Esophagus squamous epithelium (tissue), 5 donors: ENCODE measurements at regions not wholly inside any gene's neighbourhood (a gene's known extent, or its start where the extent isn't known, plus 50 kb on each side); places are given as distances from the start of the nearest gene placed in this dataset.

Experiments used
- DNase-seq: peaks from one replicate; lab custom pipeline; 2025; lab: John Stamatoyannopoulos, UW
- H3K27ac ChIP-seq, 4 donors: fragments of 200-600 bp; sonication (generic); one replicate each; pipeline ENCODE4 v1.5.1; 2016 to 2019; ENCODE audit warnings: mild to moderate bottlenecking in 1 of 4
- H3K27me3 ChIP-seq, 4 donors: fragments of 200-600 bp; sonication (generic); 1 replicate in 3 of 4; 2 replicates in 1 of 4; pipeline versions ENCODE4 v1.5.1 to v1.6.0; 2017 to 2021; ENCODE audit warnings: antibody characterized with exemption in 1 of 4
- H3K36me3 ChIP-seq, 3 donors: fragments of 200-600 bp; sonication (generic); one replicate each; pipeline ENCODE4 v1.5.1; 2016 to 2019
- H3K4me1 ChIP-seq, 3 donors: fragments of 200-600 bp; sonication (generic); one replicate each; pipeline ENCODE4 v1.5.1; 2017 to 2019
- H3K4me3 ChIP-seq, 4 donors: fragments of 200-600 bp; sonication (generic); 1 replicate in 3 of 4; 2 replicates in 1 of 4; pipeline ENCODE4 v1.5.1; 2016 to 2019; ENCODE audit warnings: mild to moderate bottlenecking in 2 of 4, moderate library complexity in 1 of 4
- H3K9me3 ChIP-seq, 3 donors: fragments of 200-600 bp; sonication (generic); one replicate each; pipeline ENCODE4 v1.5.1; 2016 to 2019
- POLR2A ChIP-seq, 4 donors: fragments of 450-650 bp; IDR thresholded peaks; one replicate each; pipeline ENCODE4 v1.6.1; 2017; ENCODE audit warnings: antibody characterized with exemption in 4 of 4, mild to moderate bottlenecking in 4 of 4, moderate library complexity in 3 of 4
- WGBS, 2 donors: methylation state at CpG; one replicate each; pipeline ENCODE4 v1.1.5; 2018; 5-methylcytosine and 5-hydroxymethylcytosine counted together
- intact Hi-C: fragments of 100-400 bp; cut with DNase I; formaldehyde crosslinking; loops from one replicate; pipeline ENCODE4 v1.15.0; 2022
- TF ChIP-seq, protein P1 (sequence below), 6 experiments: fragments of 450-650 bp in 4 of 6; fragments of 200-600 bp in 2 of 6; sonication (generic) in 2 of 6; IDR thresholded peaks; one replicate each; pipeline ENCODE4 v1.5.1; 2016 to 2019; ENCODE audit warnings: antibody characterized with exemption in 6 of 6, mild to moderate bottlenecking in 4 of 6, moderate library complexity in 4 of 6
- donor health status: DM: yes; HTN: yes; CAD: no.

DNA sequence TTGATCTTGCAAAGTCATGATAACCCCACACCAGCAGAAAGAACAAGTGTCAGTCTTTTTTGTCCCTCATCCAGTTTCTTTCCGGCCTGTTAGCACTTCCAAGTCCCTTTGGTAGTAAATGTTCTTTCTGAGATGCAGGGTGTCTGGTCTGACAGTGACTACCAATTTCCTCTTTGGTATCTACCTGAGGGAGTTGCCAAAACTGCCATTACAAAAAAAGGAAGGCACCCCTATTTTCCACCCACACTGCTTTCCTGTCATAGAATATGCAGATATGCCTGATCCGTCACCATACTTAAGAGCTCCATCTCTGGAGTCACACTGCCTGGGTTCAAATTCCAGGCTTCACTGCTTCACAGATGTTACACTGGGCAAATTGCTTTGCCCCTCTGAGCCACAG lies 72.4 kb downstream of the ZNF281 start:
- TF ChIP-seq POLR2A (IDR thresholded peaks at IDR 0.05): no peak
- TF ChIP-seq, protein P1, sequence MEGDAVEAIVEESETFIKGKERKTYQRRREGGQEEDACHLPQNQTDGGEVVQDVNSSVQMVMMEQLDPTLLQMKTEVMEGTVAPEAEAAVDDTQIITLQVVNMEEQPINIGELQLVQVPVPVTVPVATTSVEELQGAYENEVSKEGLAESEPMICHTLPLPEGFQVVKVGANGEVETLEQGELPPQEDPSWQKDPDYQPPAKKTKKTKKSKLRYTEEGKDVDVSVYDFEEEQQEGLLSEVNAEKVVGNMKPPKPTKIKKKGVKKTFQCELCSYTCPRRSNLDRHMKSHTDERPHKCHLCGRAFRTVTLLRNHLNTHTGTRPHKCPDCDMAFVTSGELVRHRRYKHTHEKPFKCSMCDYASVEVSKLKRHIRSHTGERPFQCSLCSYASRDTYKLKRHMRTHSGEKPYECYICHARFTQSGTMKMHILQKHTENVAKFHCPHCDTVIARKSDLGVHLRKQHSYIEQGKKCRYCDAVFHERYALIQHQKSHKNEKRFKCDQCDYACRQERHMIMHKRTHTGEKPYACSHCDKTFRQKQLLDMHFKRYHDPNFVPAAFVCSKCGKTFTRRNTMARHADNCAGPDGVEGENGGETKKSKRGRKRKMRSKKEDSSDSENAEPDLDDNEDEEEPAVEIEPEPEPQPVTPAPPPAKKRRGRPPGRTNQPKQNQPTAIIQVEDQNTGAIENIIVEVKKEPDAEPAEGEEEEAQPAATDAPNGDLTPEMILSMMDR (IDR thresholded peaks at IDR 0.05): no peak
- no peaks in the 10 kb centered on the region for H3K9me3 ChIP-seq
- intact Hi-C loops: no loop called here
- H3K4me3 ChIP-seq: no peak overlapping the region
- H3K27me3 ChIP-seq: no peaks in the 10 kb centered on the region
- no peak for DNase-seq
- WGBS, 2 donors: 74 to 75% methylated on average over 2 of the region's 2 CpGs
- no peaks in the 10 kb centered on the region for H3K4me1 ChIP-seq
- H3K27ac ChIP-seq: no peak overlapping the region
- H3K36me3 ChIP-seq: no peaks in the 10 kb centered on the region

DNA sequence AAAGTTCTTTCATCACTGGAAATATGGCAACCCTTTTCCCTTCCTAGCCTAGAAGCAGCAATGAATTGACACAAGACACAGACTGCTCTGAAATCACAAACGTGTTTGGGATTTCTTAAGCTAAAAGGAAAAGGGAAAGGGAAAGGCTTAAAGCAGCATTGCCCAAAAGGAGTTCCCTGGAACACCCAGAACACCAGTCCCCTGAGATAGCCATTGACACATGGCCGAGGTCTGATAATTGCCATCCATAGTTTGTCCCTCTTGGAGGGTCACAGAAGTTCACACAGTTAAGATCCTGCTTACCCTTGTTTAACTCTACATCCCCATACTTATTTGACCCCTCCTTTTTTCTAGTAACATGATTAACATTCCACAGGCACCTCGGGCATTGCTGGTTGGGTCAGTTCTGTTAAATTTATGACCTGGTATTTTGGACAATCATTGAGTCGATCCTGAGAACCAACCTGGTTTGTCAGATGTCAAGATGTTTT lies 72.9 kb downstream of the ZNF281 start:
- Histone ChIP-seq H3K9me3 (no peaks in the 10 kb centered on the region), H3K36me3 (no peaks in the 10 kb centered on the region), H3K27ac (no peak overlapping the region), H3K27me3 (no peaks in the 10 kb centered on the region), H3K4me3 (no peak overlapping the region), H3K4me1 (no peaks in the 10 kb centered on the region)
- TF ChIP-seq POLR2A (IDR thresholded peaks at IDR 0.05): no peak
- TF ChIP-seq, protein P1 (IDR thresholded peaks at IDR 0.05): no peak
- intact Hi-C loops: no loop called here
- 36 to 45% methylated on average over 4 of the region's 4 CpGs for WGBS, 2 donors
- DNase-seq: no peak

DNA sequence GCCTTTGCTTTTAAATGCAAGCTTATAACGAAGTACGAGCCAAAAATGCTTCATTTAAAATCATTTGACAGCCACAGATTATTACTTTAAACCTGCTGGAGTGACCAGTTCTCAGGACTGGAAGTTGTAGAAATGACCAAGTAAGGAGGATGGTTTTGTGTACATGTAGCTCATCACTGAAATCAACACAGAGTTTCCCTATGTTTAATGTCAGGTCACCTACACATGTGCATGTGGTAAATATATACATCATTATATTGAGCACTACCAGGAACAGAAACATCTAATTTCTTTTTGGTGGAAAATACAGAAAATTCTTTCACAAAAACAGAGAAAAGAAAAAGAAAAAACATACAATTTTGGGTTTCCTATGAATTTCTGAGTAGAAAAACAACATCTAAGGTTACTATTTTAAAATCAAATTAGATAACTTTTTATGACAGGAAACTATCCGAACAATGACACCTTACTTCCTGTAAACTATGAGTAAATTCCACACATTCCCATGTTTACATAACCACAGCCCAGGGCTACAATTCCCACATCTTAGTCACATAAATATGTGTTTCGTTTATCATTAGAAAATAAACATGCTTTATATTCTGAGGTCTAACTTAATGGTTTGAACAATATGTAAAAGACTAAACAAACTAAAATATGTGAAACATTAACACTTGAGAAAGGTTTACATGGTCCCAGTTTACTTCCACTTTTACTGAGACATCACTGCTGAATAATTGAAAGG lies 73.6 kb downstream of the ZNF281 start:
- Histone ChIP-seq H3K27ac (no peak overlapping the region), H3K9me3 (no peaks in the 10 kb centered on the region), H3K4me1 (no peaks in the 10 kb centered on the region), H3K4me3 (no peak overlapping the region), H3K27me3 (no peaks in the 10 kb centered on the region), H3K36me3 (no peaks in the 10 kb centered on the region)
- TF ChIP-seq, protein P1 (IDR thresholded peaks at IDR 0.05): no peak
- TF ChIP-seq POLR2A (IDR thresholded peaks at IDR 0.05): no peak
- WGBS, 2 donors: 46 to 57% methylated on average over 4 of the region's 4 CpGs
- no peak for DNase-seq
- intact Hi-C loops: no loop called here

DNA sequence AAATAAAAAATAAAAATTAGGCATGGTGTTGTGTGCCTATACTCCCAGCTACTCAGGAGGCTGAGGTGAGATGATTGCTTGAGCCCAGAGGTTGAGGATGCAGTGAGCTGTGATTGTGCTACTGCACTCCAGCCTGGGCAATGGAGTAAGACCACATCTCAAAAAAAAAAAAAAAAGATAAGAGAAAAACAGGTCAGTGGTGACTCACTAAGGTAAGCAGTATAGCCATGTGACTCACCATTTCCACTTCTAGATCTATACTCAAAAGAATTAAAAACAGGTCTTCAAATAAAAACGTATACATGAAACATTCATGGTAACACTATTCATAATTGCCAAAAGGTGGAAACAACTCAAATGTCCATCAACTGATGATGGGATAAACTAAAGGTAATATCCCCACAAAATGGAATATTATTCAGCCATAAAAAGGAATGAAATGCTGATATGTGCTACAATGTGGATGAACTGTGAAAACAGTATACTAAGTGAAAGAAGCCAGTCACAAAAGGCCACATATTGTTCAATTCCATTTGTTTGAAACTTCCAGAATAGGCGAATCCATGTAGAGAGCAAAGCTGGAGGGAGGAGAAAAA lies 75.1 kb downstream of the ZNF281 start:
- DNase-seq: no peak
- intact Hi-C loops: no loop called here

DNA sequence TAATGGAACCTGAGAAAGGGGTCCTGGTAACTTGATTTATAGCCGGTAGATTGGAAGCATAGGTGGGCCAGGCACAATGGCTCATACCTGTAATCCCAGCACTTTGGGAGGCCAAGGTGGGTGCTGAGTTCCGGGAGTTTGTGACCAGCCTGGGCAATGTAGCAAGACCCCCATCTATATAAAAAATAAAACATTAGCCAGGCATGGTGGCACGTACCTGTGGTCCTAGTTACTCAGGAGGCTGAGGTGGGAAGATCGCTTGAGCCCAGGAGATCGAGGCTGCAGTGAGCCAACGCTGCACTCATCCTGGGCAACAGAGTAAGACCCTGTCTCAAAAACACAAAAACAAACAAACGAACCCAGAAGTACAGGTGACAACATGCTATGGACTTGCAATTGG lies 76.5 kb downstream of the ZNF281 start:
- WGBS, 2 donors: 89 to 90% methylated on average over 6 to 7 of the region's 7 CpGs
- Histone ChIP-seq H3K4me1 (no peaks in the 10 kb centered on the region), H3K27ac (no peak overlapping the region), H3K27me3 (peaks cover 0 to 6% (median 0%) of the 10 kb centered on the region in 4 donors), H3K36me3 (no peaks in the 10 kb centered on the region), H3K9me3 (no peaks in the 10 kb centered on the region), H3K4me3 (no peak overlapping the region)
- no peak for DNase-seq
- intact Hi-C loops: no loop called here
- TF ChIP-seq POLR2A (IDR thresholded peaks at IDR 0.05): no peak

More for the DNA sequence above, 75.1 kb downstream of the ZNF281 start:
- no peaks in the 10 kb centered on the region for H3K27me3 ChIP-seq
- no peaks in the 10 kb centered on the region for H3K4me1 ChIP-seq
- WGBS, 2 donors: 60 to 61% methylated on average over 2 of the region's 2 CpGs
- H3K36me3 ChIP-seq: no peaks in the 10 kb centered on the region
- TF ChIP-seq POLR2A (IDR thresholded peaks at IDR 0.05): no peak
- TF ChIP-seq, protein P1 (IDR thresholded peaks at IDR 0.05): no peak
- H3K27ac ChIP-seq: no peak overlapping the region
- H3K9me3 ChIP-seq: no peaks in the 10 kb centered on the region
- no peak overlapping the region for H3K4me3 ChIP-seq
